ENCODE measurements at regions not wholly inside any gene's neighbourhood (a gene's known extent, or its start where the extent isn't known, plus 50 kb on each side); places are given as distances from the start of the nearest gene placed in this dataset.

GRCh38 chr2:157174321-157174720 is 83.2 kb upstream of the GALNT5 start:
- no peak for FAIRE-seq
- H3K9ac ChIP-seq (ENCODE audit: control insufficient read depth, insufficient read depth, low read length) = no peak overlapping the region
- ChIA-PET RAD21 (ENCODE audit: unreplicated experiment) (interaction anchor here (0.6 to 1.2 kb wide), 3 partner anchors 19 to 114 kb away, joined by 3 to 4 read pairs (median 3); no protein-coding TSS in a partner anchor), POLR2A (interaction anchor here (1.1 kb wide), 1 partner anchor 11 kb away, joined by 3 read pairs; no protein-coding TSS in a partner anchor), SMC1A (ENCODE audit: uncharacterized antibody, unreplicated experiment) (interaction anchor here (0.8 to 1.7 kb wide), 4 partner anchors 9 to 121 kb away, joined by 3 to 6 read pairs (median 4); no protein-coding TSS in a partner anchor), CTCF (interaction anchor here (0.8 to 3.9 kb wide), 3 partner anchors 17 to 117 kb away, joined by 3 to 17 read pairs (median 6); no protein-coding TSS in a partner anchor)
- no peak overlapping the region for H3K4me3 ChIP-seq
- TF ChIP-seq, protein P1, sequence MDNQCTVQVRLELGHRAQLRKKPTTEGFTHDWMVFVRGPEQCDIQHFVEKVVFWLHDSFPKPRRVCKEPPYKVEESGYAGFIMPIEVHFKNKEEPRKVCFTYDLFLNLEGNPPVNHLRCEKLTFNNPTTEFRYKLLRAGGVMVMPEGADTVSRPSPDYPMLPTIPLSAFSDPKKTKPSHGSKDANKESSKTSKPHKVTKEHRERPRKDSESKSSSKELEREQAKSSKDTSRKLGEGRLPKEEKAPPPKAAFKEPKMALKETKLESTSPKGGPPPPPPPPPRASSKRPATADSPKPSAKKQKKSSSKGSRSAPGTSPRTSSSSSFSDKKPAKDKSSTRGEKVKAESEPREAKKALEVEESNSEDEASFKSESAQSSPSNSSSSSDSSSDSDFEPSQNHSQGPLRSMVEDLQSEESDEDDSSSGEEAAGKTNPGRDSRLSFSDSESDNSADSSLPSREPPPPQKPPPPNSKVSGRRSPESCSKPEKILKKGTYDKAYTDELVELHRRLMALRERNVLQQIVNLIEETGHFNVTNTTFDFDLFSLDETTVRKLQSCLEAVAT (IDR thresholded peaks at IDR 0.05) = no peak
- TF ChIP-seq BCL11A (IDR thresholded peaks at IDR 0.05; ENCODE audit: low read depth, low read length) (no peak), ZSCAN29 (IDR thresholded peaks at IDR 0.05) (no peak), E2F4 (IDR thresholded peaks at IDR 0.05; ENCODE audit: low read depth, low read length) (no peak), NFYA (IDR thresholded peaks at IDR 0.05; ENCODE audit: borderline replicate concordance, low read depth, low read length) (no peak), KDM1A (IDR thresholded peaks at IDR 0.05; ENCODE audit: borderline replicate concordance) (no peak)
- H4K20me1 ChIP-seq (ENCODE audit: control insufficient read depth, insufficient read depth) = no peaks in the 10 kb centered on the region
- in situ Hi-C loops (cut with MboI) (no loop called here), intact Hi-C loops (cut with micrococcal nuclease; ENCODE audit: unreplicated experiment) (no loop called here)
- no peak overlapping the region for H3K4me2 ChIP-seq (ENCODE audit: control insufficient read depth, insufficient read depth)
- H3K9me3 ChIP-seq (replicated peaks; ENCODE audit: control insufficient read depth, insufficient read depth, low read length) = no peaks in the 10 kb centered on the region
- ATAC-seq = no peak
- no peak overlapping the region for H2AFZ ChIP-seq (ENCODE audit: control insufficient read depth, low read depth, low read length)
- H3K27ac ChIP-seq (ENCODE audit: control insufficient read depth, insufficient read depth) = no peak overlapping the region
- 29% methylated on average over 2 of the region's 2 CpGs for WGBS (ENCODE audit: insufficient coverage, insufficient replicate concordance, low lambda C conversion rate, missing lambda C conversion rate)
- no peaks in the 10 kb centered on the region for H3K4me1 ChIP-seq (ENCODE audit: control insufficient read depth, insufficient read depth, low read length)
- H3K36me3 ChIP-seq (ENCODE audit: control insufficient read depth in 2 of 2, insufficient read depth in 2 of 2, low read length in 1 of 2) = no peaks in the 10 kb centered on the region
- H3K79me2 ChIP-seq (ENCODE audit: control insufficient read depth, insufficient read depth, low read length) = no peaks in the 10 kb centered on the region
- H3K27me3 ChIP-seq (replicated peaks in 1 of 2; ENCODE audit: control insufficient read depth in 2 of 2, insufficient read depth in 2 of 2, low read length in 1 of 2) = no peaks in the 10 kb centered on the region; a peak in 1 of 4 replicates
- BruUV-seq (replicated peaks) = no TSS peak
- no peak for DNase-seq (ENCODE audit: low read depth, low spot score)
